ENCODE measurements at regions not wholly inside any gene's neighbourhood (a gene's known extent, or its start where the extent isn't known, plus 50 kb on each side); places are given as distances from the start of the nearest gene placed in this dataset.

GRCh38 chr14:97415907-97416306 is 618.7 kb downstream of the VRK1 start:
- no peak for DNase-seq (ENCODE audit: low read depth)

DNA sequence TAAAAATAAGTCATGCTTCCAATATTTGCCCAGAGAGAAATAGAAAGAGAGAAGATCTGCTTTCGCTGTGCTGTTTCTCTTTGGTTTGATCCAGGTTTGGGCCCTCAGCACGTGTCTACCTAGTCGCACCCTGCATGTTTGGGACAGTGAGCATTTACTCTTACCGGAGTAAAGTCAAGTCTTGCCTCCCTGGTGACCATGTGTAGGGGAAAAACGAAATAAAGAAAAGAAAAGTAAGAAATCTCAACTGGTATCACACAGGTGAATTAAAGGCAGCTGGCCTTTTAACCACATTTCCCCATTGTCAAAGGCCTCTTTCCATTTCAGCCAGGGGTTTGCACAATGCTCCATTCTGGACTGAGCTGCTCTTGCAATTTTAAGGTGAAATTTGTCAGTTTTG is 619.4 kb downstream of the VRK1 start:
- DNase-seq (ENCODE audit: low read depth) = no peak

DNA sequence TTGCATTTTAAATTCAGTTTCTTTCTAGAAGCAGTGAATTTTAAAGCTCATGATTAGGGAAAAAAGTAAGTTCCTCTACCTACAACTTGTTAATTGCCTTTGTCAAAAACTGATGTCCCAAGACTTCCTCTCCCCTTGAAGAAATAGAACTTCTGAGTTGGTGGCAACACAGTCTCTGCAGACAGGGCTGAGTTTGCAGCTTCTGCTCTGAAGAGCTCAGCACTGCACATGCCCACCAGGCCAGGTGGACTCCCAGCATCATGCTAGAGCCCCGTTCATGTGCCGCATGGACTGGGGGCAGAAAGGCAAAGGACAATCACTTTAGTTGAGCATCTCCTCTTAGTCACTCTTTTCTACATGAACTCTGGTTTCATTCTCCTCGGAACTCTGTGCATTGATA is 620.1 kb downstream of the VRK1 start:
- no peak for DNase-seq (ENCODE audit: low read depth)

DNA sequence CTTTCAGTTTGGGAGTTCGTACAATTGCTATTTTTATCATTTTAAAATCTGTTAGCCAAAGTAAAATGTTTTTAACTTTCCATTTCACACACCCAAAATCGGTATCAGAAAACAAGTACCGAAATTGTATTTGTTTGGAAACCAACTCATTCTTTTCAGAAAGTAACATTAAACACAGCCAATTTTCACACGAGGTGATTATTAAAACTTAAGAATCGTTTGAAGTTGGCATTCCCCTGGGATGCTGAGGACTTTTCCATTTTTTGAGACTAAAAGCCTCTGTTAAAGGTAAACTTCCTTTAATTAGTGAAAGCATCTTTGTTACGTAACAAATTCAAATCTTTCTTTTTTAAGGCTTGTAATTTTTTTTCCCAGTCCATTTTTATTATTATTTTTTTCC is 623.0 kb downstream of the VRK1 start:
- DNase-seq (ENCODE audit: low read depth) = no peak

- no peak for DNase-seq (ENCODE audit: low read depth)
Observed at GRCh38 chr14:97426776-97427175, 629.6 kb downstream of the VRK1 start.

GRCh38 chr14:97428808-97429440 is 631.7 kb downstream of the VRK1 start:
- DNase-seq (ENCODE audit: low read depth) = no peak

DNA sequence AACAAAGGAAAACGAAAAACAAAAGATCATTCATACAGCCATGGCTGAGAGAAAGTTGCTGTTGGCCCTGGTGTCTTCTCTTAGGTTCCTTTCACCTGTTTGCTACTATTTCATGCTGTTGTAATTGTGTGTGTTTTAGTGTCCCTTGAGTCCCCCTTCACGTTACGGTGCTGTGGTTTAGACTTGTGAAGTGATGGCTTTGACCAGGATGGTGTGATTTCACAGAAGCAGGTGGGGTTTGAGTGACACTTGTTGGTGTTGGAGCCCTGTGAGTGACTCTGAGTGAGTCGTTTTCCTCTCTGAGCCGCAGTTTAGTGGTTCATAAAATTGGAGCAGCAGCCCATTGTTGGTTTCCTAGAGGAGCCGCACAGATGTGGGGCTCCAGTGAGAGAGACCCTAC is 635.4 kb downstream of the VRK1 start:
- DNase-seq (ENCODE audit: low read depth) = no peak

- no peak for DNase-seq (ENCODE audit: low read depth)
Observed at GRCh38 chr14:97441740-97442362, 644.7 kb downstream of the VRK1 start.

GRCh38 chr14:97442363-97442762 is 645.2 kb downstream of the VRK1 start:
- DNase-seq (ENCODE audit: low read depth) = no peak

- no peak for DNase-seq (ENCODE audit: low read depth)
Observed at GRCh38 chr14:97443412-97443811, 646.2 kb downstream of the VRK1 start.

GRCh38 chr14:97444248-97444647 is 647.1 kb downstream of the VRK1 start:
- DNase-seq (ENCODE audit: low read depth) = no peak

GRCh38 chr14:97445367-97445766 is 648.2 kb downstream of the VRK1 start:
- DNase-seq (ENCODE audit: low read depth) = no peak

DNA sequence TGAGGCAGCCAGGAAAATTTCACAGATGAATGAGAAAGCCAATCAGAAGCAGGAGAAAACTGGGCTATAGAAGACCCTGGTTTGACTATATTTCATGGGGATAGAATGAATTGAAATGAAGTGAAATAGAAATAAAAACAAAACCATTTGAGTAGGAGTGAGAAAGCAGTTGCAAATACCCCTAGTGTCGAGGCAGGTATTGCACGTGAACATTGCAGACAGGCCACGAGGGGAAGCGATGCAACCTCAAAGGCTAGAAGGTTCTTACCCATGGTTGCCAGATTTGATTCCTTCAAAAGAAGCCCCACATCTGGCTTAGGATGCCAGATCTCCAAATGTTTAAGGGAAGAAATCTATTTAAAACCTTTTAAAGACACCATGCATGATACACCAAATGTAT is 648.9 kb downstream of the VRK1 start:
- no peak for DNase-seq (ENCODE audit: low read depth)

- no peak for DNase-seq (ENCODE audit: low read depth)
Observed at GRCh38 chr14:97452314-97452713, 655.1 kb downstream of the VRK1 start.

DNA sequence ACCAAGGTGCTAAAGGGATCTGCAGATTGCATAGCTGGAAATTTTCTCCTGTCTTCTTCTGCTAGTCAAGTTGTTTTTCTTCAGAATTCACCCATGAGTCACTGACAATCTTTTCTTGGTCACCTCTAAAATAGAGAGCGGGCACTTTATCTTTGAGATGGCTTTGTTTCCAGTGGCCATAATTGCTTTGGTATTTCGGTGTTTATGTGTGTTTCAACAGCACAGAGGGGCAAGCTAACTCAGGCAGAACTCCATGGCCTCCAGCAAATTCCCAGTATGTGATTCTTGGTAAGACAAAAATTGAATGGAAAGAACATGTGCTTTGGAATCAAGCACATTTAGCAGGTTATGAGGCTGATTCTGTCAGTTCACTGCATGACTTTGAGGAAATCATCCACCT is 656.8 kb downstream of the VRK1 start:
- no peak for DNase-seq (ENCODE audit: low read depth)

DNA sequence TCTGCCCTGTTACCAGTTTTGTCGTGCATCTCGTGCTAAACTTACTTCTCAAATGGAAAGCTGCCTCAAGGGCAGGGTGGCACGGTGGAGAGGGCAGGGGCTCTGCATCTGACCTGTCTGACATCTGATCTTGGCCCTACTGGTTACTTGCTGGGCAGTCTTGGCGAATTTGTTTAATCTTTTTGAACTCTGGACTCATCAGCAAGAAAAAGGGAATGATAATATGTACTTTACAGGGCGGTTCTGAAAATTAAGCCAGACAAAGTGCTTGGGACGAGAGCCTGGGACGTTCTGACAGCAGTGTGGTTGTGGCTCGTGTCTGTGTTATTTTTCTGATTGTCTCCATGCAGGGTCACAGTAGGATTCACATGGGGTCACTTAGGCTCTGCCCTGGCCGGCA is 659.3 kb downstream of the VRK1 start:
- no peak for DNase-seq (ENCODE audit: low read depth)

- DNase-seq (ENCODE audit: low read depth) = no peak
Observed at GRCh38 chr14:97456958-97457357, 659.8 kb downstream of the VRK1 start.

DNA sequence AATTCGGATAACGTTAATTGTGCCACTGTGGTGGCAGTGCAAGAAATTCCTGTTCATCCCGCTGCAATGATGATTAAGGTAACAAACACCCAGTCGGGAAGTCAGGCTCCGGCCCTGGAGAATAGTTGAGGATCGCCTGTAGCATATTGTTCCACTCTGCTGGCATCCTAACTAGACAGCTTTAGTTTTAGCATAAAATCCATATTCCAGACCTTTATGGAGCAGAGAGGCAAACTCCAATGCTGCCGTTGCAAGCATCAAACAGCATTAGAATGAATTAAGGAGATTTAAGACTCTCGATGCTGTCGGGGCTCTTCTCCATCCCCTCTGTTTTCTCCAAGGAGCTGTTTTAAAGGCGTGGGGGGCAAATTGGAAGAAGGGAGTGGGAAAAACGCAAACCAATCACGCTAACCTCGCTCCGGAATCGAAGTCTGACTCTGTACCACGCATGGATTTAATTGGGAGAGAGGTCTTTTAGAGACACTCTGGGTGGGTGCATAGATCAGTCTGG is 660.4 kb downstream of the VRK1 start:
- no peak for DNase-seq (ENCODE audit: low read depth)

GRCh38 chr14:97458255-97458654 is 661.1 kb downstream of the VRK1 start:
- DNase-seq (ENCODE audit: low read depth) = no peak

DNA sequence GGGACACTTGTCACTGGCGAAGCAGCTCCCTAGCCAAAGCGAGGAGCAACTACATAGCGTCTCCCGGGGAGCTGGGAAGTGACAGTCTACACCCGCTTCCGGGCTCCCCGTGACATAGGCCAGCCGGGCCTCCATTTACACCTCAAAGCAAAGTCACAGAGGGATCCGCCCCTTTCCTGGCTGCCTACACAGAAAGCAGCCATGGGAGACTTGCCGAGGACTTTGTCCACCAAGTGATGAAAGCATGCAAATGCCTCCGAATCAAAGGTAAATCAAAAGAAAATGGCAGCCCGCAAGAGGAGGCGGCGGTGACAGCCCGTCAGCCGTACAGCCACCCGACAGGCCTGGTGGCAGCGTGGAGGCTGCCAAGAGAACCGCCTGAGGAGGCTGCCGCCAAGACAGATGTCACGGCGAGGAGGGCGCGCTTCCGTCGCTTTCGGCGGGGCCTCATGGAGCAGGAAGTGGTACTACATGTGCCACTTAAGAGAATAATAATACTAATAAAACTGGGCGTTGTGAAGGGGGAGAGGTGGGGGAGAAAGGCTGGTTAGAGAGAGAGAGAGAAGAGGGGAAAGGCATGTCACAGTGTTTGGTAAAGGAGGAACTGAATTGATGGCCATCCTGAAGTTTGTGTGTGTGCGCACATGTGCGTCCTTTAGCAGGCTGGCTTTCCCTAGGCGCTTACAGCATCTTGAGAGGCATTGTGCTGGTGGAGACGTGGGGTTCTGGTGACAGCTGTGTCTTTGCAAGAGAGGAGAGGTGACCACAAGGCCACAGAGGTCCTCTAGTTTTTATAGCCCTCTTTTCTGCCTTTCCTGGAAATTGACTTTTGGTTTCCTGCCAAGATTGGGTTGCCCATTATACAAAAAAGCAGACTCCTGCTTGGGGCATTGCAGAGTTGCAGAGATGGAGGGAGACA is 661.7 kb downstream of the VRK1 start:
- no peak for DNase-seq (ENCODE audit: low read depth)

DNA sequence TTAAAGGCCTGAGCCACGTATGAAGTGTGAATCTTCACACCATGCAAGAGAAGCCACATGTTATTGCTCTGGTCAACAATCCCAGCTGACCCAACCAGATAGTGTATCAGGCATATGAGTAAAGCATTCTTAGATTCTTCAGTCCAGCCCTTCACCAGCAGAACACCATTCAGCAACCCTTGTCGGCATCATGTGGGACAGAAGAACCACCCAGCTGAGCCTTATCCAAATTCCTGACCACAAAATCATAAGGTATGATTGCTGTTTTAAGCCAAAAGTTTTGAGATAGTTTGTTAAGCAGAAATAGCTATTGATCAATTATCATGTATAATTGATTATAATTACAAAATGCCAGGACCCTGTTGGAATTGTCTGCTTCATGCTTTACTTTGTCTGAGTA is 664.9 kb downstream of the VRK1 start:
- DNase-seq (ENCODE audit: low read depth) = no peak

- no peak for DNase-seq (ENCODE audit: low read depth)
Observed at GRCh38 chr14:97468220-97468619, 671.0 kb downstream of the VRK1 start.

Measured in myocyte (in vitro differentiated cells).